NAMALWA (cell line): ENCODE measurements at regions not wholly inside any gene's neighbourhood (a gene's known extent, or its start where the extent isn't known, plus 50 kb on each side); places are given as distances from the start of the nearest gene placed in this dataset.
A peak's percentile ranks its signal among the peaks of the same experiment; 100 is the strongest.
"Not testable (repeated sequence)": the region's sequence is repeated elsewhere in the genome, so short reads cannot be mapped to it uniquely, and the experiment has no call there.

Experiments
- DNase-seq: peaks from one replicate; pipeline ENCODE4 v3.0.0-alpha.2; 2015; ENCODE audit warnings: low spot score

- DNase-seq = no peak
Measured at GRCh38 chr7:51450541-51450940, 133.9 kb upstream of the COBL start.

GRCh38 chr7:51446785-51447184, 130.2 kb upstream of the COBL start:
- DNase-seq = no peak

GRCh38 chr7:51446356-51446755, 129.7 kb upstream of the COBL start:
- no peak for DNase-seq

GRCh38 chr7:51444936-51445335, 128.3 kb upstream of the COBL start:
- no peak for DNase-seq

GRCh38 chr7:51430480-51431086, 114.0 kb upstream of the COBL start:
- peak; percentile 82 for DNase-seq

GRCh38 chr7:51428217-51428887, 111.7 kb upstream of the COBL start:
- no peak for DNase-seq

GRCh38 chr7:51426163-51426562, 109.6 kb upstream of the COBL start:
- no peak for DNase-seq

GRCh38 chr7:51409934-51410333, 93.3 kb upstream of the COBL start:
- DNase-seq = not testable (repeated sequence)

GRCh38 chr7:51397608-51398007, 81.0 kb upstream of the COBL start:
- DNase-seq = not testable (repeated sequence)

- not testable (repeated sequence) for DNase-seq
Measured at GRCh38 chr7:51393003-51393402, 76.4 kb upstream of the COBL start.

- not testable (repeated sequence) for DNase-seq
Measured at GRCh38 chr7:51389952-51390351, 73.3 kb upstream of the COBL start.

GRCh38 chr7:51389216-51389812, 72.7 kb upstream of the COBL start:
- not testable (repeated sequence) for DNase-seq

- not testable (repeated sequence) for DNase-seq
Measured at GRCh38 chr7:51388241-51388640, 71.6 kb upstream of the COBL start.

GRCh38 chr7:51386806-51387568, 70.4 kb upstream of the COBL start:
- DNase-seq = not testable (repeated sequence)

- DNase-seq = not testable (repeated sequence)
Measured at GRCh38 chr7:51386184-51386583, 69.6 kb upstream of the COBL start.

GRCh38 chr7:51382243-51382642, 65.6 kb upstream of the COBL start:
- not testable (repeated sequence) for DNase-seq

- DNase-seq = no peak
Measured at GRCh38 chr7:51376420-51377092, 59.9 kb upstream of the COBL start.

GRCh38 chr7:51374936-51375335, 58.3 kb upstream of the COBL start:
- DNase-seq = no peak

- not testable (repeated sequence) for DNase-seq
Measured at GRCh38 chr7:51373607-51374006, 57.0 kb upstream of the COBL start.

- peak; percentile 63 for DNase-seq
Measured at GRCh38 chr7:51369746-51370145, 53.1 kb upstream of the COBL start.

- DNase-seq = not testable (repeated sequence)
Measured at GRCh38 chr7:51369228-51369627, 52.6 kb upstream of the COBL start.

GRCh38 chr7:51368334-51368733, 51.7 kb upstream of the COBL start:
- DNase-seq = no peak
